HG03342 (cell line): ENCODE measurements at regions not wholly inside any gene's neighbourhood (a gene's known extent, or its start where the extent isn't known, plus 50 kb on each side); places are given as distances from the start of the nearest gene placed in this dataset.
"Not testable (repeated sequence)": the region's sequence is repeated elsewhere in the genome, so short reads cannot be mapped to it uniquely, and the experiment has no call there.

Experiments
- ATAC-seq: cut with Tn5 transposase; IDR thresholded peaks from one replicate; pipeline ENCODE4 v1.9.1; 2021; ENCODE audit warnings: mild to moderate bottlenecking, moderate library complexity; ENCODE audit not compliant: unreplicated experiment

DNA sequence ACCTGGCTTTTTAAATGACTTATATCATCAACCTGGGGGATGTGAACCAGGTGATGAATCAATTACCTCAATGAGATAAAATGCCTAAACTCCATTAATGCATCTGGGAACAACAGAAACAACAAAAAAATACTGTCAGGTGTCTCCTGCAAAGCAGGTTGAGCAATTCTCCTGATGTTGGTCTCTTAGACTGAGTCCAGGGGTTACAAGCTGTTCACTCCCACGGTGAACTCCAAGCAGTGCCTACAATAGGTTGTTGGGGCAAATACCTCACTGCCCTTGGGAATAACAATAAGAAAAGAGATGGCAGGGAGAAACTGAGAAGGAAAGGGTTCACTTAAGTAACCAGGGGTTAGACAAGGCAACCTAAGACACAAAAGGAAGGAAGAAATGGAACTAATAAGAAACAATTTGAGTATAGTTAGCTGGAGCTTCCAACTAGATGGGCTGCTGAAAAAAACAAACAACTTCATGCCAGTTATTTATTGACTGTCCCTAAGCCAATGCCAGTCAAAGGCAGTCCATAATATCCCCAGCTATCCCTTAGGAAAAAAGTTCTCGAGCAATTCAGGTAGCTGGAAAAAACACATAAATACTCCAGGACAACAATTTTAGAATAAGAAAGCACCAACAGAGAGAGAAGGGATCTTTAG, 97.6 kb upstream of the MAGI3 start:
- ATAC-seq = no peak

DNA sequence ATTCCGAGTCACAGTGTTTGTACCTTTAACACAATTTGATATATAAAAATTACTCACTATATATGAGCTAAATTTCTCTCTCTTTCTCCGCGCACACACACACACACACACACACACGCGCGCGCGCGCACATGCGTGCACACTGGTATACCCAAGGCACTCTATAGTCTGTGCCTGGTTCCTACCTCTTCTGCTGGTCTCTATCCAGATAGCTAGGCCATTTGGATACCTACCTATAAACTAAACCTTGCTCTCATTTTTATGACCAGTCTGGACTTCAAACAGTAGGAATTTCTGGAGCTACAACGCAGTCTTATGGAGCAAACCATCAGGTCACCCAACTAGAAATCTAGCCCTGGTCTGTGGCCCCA, 97.1 kb upstream of the MAGI3 start:
- ATAC-seq = no peak

DNA sequence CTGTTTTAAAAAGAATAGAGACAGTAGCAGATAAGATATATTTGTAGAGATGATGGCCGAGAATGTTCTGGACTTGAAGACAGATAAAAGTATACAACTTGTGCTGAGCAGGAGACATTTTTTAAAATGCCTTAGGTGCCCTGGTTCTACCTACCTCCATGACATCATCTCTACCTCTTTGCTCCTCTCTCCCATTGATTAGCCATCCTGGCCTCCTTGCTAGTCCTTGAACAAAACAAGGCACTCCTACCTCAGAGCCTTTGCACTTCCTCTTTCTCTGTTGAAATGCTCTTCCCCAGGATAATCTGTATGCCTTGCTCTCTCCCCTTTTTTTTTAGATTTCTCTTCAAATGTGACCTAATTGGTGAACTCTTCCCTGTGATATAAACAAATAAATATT, 92.6 kb upstream of the MAGI3 start:
- ATAC-seq = no peak

DNA sequence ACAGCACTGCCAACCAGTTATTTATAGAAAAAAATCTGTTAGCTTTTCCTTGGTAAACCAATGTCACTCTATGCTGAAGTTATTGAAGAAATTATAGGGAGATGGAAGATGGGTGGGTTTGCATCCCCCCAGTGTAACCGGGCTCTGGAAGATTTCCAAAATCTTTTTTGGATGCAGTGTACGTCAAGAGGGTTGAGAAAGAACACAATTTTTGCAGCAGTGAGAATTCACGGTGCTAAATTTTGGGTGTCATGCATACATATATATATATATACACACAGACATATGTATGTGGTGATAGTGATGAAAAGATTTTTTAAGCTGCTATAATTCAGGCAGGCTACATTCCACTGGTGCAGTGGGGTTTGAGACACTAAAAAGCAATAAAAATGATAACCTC, 91.4 kb upstream of the MAGI3 start:
- no peak for ATAC-seq

DNA sequence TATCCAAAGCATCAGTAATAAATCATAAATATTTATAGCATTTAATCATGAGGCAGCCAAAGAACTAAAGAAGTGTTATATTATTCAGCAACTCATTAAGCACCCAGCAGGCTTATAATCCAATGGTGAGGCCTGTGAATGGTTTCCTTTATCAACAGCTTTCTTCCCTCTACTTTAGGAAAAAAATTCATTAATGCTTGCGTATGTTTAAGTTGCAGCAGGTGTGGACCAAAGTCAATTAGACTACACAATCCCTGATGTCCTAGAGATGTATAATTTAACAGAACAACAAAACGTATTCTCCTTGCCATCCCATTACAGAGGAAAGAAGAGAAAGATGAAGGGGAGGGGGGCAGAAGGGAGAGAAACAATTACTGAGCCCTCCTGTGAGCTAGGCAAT, 87.7 kb upstream of the MAGI3 start:
- no peak for ATAC-seq

DNA sequence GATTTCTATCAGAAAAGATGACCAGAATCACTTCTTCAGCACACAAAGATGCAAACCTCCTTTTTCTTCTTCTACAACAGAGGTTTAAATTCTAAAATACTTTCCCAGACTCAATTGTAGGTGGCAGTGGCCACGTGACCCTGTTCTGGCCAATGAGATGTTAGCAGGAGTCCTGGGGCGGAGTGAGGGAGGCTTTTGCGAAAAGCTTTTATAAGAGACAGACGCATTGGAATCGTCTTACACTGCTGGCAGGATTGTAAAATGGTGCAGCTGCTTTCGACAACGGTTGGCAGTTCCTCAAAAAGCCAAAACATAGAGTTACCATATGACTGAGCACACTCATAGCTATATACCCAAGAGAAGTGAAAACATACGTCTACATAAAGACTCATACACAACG, 87.0 kb upstream of the MAGI3 start:
- no peak for ATAC-seq

DNA sequence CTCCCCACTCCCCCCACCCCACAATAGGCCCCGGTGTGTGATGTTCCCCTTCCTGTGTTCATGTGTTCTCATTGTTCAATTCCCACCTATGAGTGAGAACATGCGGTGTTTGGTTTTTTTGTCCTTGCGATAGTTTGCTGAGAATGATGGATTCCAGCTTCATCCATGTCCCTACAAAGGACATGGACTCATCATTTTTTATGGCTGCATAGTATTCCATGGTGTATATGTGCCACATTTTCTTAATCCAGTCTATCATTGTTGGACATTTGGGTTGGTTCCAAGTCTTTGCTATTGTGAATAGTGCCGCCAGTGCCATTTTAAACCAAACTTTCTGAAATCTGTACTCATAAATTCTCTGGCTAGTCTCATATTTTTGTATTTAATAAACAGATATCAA, 85.3 kb upstream of the MAGI3 start:
- not testable (repeated sequence) for ATAC-seq

DNA sequence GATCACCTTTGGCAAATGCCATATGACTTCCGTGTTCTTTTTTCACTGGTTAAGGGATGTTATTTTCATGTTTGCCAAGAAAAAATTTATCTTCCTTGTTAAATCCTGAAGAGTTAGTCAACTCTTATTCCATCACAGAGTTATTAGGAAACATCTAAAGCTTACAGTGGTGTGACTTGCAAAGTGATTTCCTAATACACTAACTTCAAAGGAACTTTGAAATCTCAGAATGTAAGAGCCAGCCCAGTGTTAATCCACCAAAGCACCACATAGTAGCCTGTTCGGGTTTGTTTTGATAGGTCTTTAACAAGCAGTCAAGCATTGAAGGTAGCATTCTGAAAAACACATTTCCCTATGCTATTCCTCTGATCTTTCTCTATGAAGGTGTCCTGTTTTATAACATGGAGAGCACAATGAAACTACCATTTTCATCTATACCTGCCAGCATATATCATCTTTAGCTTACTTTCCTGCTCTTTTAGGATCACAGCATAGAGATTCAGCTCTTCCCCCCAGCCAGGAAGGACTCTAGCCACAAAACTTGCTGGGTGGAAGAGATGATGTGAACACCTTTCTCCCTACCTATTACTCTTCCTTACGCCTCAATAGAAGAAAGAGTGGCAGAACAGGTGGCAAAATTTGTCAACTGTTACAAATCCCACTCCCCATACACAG, 82.4 kb upstream of the MAGI3 start:
- ATAC-seq = no peak

DNA sequence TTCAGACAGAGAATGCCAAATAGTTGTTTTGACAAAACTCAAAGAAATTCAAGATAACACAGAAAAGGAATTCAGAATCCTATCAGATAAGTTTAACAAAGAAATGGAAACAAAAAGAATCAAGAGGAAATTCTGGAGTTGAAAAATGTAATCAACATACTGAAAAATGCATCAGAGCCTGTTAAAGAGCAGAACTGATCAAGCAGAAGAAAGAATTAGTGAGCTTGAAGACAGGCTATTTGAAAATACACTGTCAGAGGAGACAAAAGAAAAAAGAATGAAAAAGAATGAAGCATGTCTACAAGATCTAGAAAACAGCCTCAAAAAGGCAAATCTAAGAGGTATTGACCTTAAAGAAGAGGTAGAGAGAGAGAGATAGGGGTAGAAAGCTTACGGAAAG, 77.7 kb upstream of the MAGI3 start:
- not testable (repeated sequence) for ATAC-seq

DNA sequence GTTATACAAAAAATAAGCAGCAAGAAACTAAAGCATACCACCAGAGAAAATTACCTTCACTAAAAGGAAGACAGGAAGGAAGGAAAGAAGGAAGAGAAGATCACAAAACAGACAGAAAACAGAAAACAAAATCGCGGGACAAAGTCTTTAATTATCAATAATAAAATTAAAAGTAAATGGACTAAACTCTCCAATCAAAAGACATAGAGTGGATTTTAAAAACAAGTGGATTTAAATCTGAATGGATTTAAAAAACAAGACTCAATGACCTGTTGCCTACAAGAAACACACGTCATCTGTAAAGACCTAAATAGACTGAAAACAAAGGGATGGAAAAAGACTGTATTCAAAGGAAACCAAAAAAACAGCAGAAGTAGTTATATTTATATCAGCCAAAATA, 75.7 kb upstream of the MAGI3 start:
- no peak for ATAC-seq

DNA sequence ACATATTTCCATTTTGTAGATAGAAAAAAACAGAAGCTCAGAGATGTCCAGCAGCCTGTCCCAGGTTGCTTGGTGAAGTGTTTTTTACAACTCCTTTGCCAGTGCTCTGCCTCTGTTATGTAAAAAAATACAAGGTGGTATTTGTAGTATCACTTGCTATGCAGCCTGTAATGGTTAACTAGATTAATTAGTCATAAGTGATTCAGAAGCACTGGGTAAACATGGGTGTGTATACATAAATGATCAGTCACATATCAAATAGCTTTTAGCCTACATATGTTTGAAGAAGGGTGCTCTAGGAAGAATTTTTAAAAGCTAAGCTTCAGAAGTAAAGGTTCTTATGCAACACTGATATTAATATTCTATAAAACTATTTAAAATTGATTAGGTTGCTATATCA, 70.0 kb upstream of the MAGI3 start:
- ATAC-seq = no peak

DNA sequence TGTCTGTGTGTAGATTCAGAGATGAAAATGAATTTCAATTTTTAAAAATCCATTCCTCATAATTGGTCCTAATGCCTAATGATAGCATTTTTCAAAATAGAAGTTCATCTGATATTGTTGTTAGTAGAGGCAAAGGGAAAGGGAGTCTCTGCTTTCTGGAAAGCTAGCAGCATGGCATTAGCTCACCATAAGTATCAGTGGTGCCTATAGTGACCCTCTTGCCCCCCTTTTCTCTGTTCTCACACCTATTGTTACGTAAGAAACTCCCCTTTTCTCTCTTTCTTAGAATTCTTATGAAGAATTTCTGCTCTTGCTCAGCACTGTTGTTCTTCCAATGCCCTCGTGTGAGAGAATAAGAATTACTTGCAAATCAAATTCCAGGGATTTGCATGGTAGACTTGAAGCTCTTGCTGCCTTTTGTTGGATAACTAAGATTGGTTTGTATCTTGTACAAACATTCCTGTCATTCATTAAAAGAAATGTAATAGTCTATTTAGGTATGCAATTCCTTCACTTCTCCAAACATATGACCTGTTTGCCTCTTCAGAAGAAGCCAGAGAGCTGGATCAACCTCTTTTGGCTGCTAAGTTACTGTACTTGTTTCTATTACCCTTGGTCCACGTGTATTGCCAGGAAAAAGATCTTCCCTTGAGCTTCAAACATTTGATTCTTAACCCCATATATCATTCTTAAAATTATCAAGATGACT, 69.2 kb upstream of the MAGI3 start:
- ATAC-seq = no peak

DNA sequence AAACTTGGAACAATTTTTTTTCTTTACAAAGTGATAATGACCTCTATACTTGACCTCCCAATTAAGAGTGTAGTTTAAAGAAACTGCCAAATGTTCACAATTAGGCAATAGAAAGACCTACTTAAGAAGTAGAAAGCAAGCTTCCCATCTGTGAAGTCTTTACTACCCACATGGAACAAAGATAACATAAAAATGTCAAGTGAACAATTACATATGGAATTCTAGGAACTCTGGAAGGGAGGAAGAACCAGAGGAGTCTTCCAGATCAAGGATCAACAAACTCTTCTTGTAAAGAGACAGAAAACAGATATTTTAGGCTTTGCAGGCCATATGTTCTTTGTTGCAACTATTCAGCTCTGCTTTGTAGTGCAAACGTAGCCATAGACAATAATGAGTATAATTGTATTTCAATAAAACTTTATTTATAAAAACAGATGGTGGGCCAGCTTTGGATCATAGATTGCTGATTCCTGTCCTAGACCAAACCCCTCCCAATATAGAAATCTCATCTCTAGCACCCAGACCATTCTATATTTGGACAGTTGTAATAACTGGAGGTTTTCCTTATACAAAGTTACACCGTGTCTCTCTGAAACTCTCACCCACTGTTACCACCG, 68.4 kb upstream of the MAGI3 start:
- ATAC-seq = no peak

DNA sequence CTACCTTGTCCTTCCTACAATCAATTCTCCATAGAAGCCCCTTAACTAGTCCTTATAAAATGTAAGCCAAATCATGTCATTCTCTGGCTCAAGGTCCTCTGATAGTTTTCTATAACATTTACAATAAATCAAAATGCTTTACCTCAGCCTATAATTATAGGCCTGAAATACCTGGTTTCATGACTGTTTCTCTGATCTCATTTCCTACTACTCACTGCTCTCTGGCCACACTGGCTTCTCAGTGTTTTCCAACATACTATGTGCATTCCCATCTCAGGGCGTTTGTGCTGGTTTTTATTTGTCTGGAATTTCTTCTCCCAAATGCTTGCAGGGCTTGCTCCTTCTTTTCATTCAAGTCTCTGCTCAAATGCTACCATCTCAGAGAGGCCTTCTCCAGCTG, 67.9 kb upstream of the MAGI3 start:
- no peak for ATAC-seq

DNA sequence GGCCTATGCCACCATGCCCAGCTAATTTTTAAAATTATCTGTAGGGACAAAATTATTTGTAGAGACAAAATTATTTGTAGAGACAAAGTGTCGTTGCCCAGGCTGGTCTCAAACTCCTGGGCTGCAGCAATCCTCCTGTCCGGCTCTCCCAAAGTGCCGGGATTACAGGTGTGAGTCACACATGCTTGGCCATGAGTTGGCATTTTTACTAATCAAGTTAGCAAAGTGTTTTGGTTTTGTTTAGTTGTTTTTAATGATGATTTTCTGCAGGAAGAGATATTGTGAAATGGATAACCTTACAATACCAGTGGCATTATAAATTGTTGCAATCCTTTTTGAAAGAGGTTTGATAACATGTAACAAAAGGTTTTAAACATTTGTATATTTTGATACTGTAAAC, 65.3 kb upstream of the MAGI3 start:
- ATAC-seq = no peak

DNA sequence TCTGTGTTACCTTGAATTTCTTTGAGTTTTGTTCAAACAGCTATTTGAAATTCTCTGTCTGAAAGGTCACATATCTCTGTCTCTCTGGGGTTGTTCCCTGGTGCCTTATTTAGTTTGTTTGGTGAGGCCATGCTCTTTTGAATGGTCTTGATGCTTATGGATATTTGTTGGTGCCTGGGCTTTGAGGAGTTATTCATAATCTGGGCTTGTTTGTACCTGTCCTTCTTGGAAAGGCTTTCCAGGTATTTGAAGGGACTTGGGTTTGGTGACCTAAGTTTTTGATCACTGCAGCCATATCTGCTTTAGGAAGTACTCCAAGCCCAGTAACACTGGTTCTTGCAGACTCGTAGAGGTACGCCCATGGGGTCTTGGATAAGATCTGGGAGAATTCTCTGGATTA, 63.3 kb upstream of the MAGI3 start:
- no peak for ATAC-seq

DNA sequence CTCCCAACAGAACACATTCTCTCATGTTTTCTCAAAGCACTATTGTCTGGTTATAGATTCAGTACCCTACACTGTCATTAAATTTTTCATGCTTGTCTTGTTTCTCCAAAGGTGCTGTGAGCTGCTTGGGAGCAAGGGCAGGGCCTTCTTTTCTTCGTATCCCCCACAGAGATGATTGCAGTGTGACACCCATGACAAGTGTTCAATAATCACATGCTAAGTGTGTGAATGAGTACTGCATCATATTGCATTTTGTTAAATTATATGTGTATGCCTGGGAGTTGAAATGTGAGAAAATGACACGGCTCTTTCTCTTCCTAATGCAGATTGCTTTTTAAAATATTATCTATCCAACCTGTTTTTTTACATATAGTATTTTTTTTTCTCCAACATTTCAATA, 57.3 kb upstream of the MAGI3 start:
- no peak for ATAC-seq

DNA sequence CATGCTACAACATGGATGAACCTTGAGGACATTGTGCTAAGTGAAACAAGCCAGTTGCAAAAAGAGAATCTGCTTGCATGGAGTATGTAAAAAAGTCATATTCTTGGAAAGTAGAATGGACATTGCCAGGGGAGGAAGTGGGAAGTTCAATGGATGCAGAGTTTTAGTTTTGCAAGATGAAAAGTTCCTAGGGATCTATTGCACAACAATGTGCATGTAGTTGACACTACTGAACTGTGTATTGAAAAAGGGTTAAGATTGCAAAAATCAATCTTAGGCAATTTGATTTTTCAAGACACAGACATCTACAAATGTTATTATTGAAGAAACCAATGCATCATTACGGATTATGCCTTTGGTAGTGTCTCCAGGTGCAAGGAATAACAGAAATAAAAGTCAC, 50.3 kb upstream of the MAGI3 start:
- no peak for ATAC-seq
